GM19193 (cell line): ENCODE measurements at regions not wholly inside any gene's neighbourhood (a gene's known extent, or its start where the extent isn't known, plus 50 kb on each side); places are given as distances from the start of the nearest gene placed in this dataset.

ENCODE experiments used
- POLR2A ChIP-seq: IDR thresholded peaks from 4 replicates; pipeline ENCODE4 v1.6.1; 2011; ENCODE audit not compliant: insufficient read depth, insufficient read length; ENCODE audit errors: extremely low read depth

DNA sequence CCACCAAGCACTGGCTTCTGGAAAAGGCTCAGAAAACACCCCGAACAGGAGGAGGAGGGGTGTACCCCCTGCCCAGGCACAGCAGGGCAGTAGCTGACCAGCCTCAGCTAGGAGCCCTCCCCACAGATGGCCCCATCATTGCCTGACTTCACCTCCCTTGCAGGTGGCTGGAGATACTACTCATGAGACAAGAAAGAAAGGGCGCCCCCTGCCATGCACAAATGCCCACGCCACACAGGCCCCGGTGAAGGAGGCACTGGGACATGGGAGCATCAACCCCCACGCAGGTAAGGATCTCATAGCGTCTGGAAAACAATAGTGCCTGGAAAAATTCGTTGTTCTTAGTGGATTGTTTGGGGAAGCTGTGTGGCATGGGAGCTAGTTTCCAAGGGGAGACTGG is 240.6 kb downstream of the TFCP2L1 start:
- no peak for TF ChIP-seq POLR2A

DNA sequence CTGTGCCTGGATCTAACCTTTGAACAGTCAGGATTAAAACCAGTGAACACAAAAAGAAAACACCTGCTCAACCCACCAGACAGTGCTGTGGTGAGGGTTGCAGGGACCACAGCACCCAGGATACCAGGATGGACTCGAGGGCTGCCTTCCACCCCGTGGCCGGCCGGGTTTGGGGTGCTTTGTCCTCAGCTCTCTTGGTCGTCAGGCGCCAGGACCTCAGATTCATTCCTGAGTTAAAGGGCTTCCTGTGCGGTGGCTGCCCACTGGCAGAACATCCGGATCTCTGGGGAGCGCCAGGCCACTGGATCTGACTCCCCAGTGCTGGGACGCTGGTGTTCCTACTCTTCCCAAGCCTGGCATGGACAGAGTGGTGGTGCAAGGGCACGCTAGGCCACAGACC is 239.8 kb downstream of the TFCP2L1 start:
- TF ChIP-seq POLR2A, result no peak

DNA sequence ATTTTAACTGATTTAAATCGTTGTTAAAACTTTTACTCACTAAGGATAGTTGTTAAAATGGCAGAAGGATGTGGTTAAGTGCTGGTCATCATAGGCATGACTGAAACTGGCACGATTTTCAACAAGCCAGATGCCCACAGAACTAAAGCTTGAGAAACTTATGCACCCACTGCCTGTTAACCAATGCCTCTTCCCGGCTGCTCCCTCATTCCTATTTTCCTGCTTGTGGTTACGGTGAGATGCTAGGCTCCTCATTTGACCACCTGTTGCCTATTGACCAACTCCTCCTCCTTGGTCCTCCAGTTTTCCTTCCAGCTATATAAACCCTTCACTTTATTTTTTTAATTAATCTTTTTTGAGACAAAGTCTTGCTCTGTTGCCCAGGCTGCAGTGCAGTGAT is 238.7 kb downstream of the TFCP2L1 start:
- no peak for TF ChIP-seq POLR2A

DNA sequence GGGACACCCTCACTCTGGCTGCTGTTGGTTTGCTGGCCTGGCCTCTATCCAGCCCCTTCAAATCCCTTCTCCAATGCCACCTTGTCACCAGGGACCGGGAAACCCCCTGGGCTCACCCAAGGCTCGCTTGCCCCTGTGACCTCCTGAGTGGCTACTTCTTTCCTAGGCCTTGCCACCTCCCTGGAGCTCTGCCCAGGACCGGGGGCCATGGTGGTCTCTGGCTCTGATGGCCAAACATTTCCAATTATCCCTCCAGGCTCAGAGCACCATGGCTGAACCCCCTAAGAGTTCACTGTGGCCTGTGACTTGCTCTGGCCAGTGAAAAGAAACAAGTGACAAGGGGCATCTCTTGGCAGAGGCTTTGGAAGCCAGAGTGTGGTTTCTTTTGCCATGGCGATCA is 237.6 kb downstream of the TFCP2L1 start:
- no peak for TF ChIP-seq POLR2A

DNA sequence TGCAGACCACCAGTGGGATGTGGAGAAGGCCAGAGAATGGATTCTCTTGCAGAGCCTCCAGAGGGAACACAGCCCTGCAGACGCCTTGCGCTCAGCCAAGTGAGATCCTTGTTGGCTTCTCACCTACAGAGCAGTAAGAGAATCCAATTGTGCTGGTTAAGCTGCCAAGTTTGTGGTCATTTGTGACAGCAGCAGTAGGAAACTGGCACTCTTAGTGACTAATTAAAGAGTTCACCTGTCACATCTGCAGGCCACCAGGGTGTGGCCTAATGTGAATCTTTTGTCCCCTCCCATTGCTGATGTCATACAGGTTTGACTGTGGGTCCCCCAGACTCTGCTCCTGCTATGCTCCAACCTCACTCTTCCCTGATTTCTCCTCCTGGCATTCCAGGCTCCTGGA is 235.9 kb downstream of the TFCP2L1 start:
- no peak for TF ChIP-seq POLR2A

DNA sequence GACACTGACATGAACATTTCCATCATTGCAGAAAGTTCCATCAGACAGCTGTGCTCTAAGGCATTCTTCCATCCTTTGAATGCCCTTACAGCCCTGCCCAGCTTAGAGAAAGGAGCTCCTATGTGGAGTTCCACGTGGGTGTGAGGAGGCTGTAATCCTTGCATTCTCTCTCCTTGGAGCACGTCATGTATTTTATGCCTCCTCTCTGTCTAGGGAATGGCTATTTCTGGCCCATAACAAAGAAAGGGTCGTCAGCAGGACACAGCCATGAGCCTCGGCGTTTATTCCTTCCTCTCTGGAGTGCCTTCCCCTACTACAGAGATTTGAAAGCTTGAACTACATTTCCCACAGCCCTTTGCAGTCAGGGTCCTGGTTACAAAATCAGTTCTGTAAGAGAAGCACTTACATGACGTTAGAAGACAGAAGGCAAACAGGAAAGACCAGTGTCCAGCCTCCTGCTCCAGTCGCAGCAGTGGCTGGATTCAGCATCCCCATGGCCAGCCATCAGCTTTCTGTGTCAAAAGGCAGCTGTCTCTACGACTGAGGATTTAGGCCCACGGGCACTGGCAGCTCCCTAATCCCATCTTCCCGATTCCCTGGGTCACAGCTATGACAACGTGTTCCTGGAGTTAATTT is 234.9 kb downstream of the TFCP2L1 start:
- no peak for TF ChIP-seq POLR2A

GRCh38 chr2:121051311-121051710 is 233.7 kb downstream of the TFCP2L1 start:
- no peak for TF ChIP-seq POLR2A

- no peak for TF ChIP-seq POLR2A
Measured at GRCh38 chr2:121052023-121052422, 233.0 kb downstream of the TFCP2L1 start.

DNA sequence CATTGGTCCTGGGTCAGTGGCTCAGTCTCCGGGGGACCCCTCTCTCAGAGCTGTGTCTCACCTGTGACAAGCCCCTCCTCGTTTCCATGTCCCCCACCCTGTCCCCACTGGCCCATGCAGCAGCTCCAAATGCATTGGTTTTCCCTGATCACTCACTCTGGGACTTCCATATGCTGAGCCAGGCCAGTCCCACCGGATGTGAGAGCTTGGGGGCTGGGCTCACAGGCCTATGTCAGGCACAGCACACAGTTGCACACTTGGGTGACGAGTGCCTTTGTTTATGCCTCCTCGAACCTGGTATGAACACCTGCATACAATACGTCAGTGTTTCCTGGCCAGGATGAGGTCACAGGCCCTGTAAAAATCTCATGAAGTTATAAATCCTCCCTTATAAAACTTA is 232.5 kb downstream of the TFCP2L1 start:
- TF ChIP-seq POLR2A, result no peak

DNA sequence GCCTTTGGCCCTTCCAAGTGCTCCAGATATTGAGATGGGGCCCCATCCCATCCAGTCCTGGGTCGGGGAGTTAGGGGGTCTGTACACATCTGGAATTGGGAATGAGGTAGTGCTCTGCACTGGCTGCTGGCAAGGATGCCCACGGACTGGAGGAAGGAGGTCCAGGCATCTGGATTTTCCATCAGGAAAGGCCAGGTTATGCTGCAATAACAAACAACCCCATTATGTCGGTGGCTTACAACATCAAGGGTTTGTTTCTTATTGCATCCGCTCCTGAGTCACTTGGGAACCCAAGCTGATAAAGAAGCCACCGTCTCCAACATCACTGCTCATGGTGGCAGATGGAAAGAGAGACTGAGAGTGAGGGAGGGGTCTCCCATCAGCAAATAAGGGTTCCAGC is 229.9 kb downstream of the TFCP2L1 start:
- TF ChIP-seq POLR2A, result no peak

GRCh38 chr2:121055501-121055900 is 229.5 kb downstream of the TFCP2L1 start:
- TF ChIP-seq POLR2A, result no peak

DNA sequence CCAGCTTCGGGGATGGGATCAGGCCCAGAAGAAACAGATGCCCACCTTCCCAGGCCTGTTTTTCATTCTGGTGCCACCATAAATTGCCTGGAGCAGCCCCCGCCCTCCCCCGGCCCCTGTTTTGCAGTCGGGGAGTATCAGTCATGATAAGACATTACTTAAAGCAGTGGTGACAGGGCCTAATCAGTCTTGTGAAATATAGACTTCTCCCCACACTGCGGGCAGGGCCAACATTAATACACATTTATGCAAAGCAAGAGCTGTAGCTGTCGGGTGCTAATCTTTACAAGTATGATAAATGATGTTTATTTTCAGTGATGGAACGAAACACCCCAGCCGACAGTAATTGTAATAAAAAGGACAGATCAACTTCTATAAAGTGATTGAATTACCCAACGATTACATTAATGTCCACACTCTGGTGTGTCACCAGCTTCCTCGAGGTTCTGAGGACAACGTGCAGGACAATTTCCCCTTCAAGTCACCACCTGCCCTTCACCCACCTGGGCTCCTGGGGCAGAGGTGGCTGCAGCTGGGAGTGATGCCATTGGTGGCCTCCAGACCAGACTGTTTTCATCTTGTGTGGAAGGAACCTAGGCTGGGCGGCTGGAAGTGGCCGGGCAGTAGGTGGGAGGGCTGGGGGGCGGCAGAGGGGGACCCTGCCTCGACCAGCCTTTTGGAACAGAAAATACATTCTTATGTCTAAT is 226.0 kb downstream of the TFCP2L1 start:
- no peak for TF ChIP-seq POLR2A

GRCh38 chr2:121059651-121060649 is 225.1 kb downstream of the TFCP2L1 start:
- no peak for TF ChIP-seq POLR2A

GRCh38 chr2:121061633-121062032 is 223.4 kb downstream of the TFCP2L1 start:
- no peak for TF ChIP-seq POLR2A

- TF ChIP-seq POLR2A, result no peak
Measured at GRCh38 chr2:121063471-121063870, 221.5 kb downstream of the TFCP2L1 start.
